SK-N-SH (cell line): ENCODE measurements at regions not wholly inside any gene's neighbourhood (a gene's known extent, or its start where the extent isn't known, plus 50 kb on each side); places are given as distances from the start of the nearest gene placed in this dataset.

Source experiments
- CTCF ChIA-PET: fragments of 300-600, 350-600 bp; formaldehyde crosslinking; extraction: SDS; loops from one replicate; lab custom pipeline; 2021; lab: Yijun Ruan, JAX
- POLR2A ChIA-PET: fragments of 350-600 bp; sonication (Branson Sonifier 250); formaldehyde crosslinking; extraction: SDS; loops from one replicate; lab custom pipeline; 2020; ENCODE audit warnings: antibody characterized with exemption, inconsistent platforms; lab: Yijun Ruan, JAX
- DNase-seq: peaks from one replicate; pipeline ENCODE4 v3.0.0; 2012
- H2AFZ ChIP-seq: fragments of 200-600 bp; sonication (generic); 2 replicates; pipeline ENCODE4 v1.8.1; 2016; ENCODE audit warnings: antibody characterized with exemption, mild to moderate bottlenecking, low read depth
- H3F3A ChIP-seq: fragments of 200-600 bp; sonication (generic); replicated peaks from 2 replicates; pipeline ENCODE3; 2016; ENCODE audit warnings: antibody characterized with exemption, mild to moderate bottlenecking; ENCODE audit not compliant: insufficient read depth
- H3K27ac ChIP-seq, 2 experiments: fragments of 200-500 bp in 1 of 2; fragments of 200-600 bp in 1 of 2; sonication (Bioruptor generic) in 1 of 2; sonication (generic), shearing (Covaris generic) in 1 of 2; 2 replicates each; pipeline versions ENCODE4 v1.5.1 to v1.6.1; 2014 to 2016; ENCODE audit warnings: low read depth in 2 of 2, inconsistent platforms in 1 of 2, low read length in 1 of 2, mild to moderate bottlenecking in 1 of 2, mixed read lengths in 1 of 2
- H3K27me3 ChIP-seq: fragments of 200-600 bp; sonication (generic), shearing (Covaris generic); 2 replicates; pipeline ENCODE4 v1.6.1; 2016; ENCODE audit warnings: mixed run types; ENCODE audit not compliant: insufficient read depth
- H3K36me3 ChIP-seq, 2 experiments: fragments of 200-500 bp in 1 of 2; fragments of 200-600 bp in 1 of 2; sonication (Bioruptor generic) in 1 of 2; sonication (generic) in 1 of 2; replicated peaks in 1 of 2; 2 replicates each; pipeline versions ENCODE3 to v1.5.1; 2014 to 2016; ENCODE audit warnings: low read length in 1 of 2, mild to moderate bottlenecking in 1 of 2; ENCODE audit not compliant: insufficient read depth in 2 of 2, control insufficient read depth in 1 of 2
- H3K4me1 ChIP-seq, 2 experiments: fragments of 200-500 bp in 1 of 2; fragments of 200-600 bp in 1 of 2; sonication (Bioruptor generic) in 1 of 2; sonication (generic), shearing (Covaris generic) in 1 of 2; 2 replicates each; pipeline versions ENCODE4 v1.5.1 to v1.6.1; 2014 to 2016; ENCODE audit warnings: low read depth in 1 of 2, low read length in 1 of 2, mixed run types in 1 of 2; ENCODE audit not compliant: insufficient read depth in 2 of 2, control insufficient read depth in 1 of 2
- H3K4me2 ChIP-seq: fragments of 200-600 bp; sonication (generic), shearing (Covaris generic); 2 replicates; pipeline ENCODE4 v1.6.1; 2017; ENCODE audit warnings: mixed run types
- H3K4me3 ChIP-seq, 2 experiments: fragments of 200-500 bp in 1 of 2; fragments of 200-600 bp in 1 of 2; sonication (Bioruptor generic) in 1 of 2; sonication (generic), shearing (Covaris generic) in 1 of 2; 2 replicates each; pipeline versions ENCODE4 v1.5.1 to v1.8.1; 2014 to 2016; ENCODE audit warnings: low read depth in 2 of 2, inconsistent platforms in 1 of 2, low read length in 1 of 2, mild to moderate bottlenecking in 1 of 2, mixed read lengths in 1 of 2, moderate library complexity in 1 of 2
- H3K79me2 ChIP-seq: fragments of 200-600 bp; sonication (generic); 2 replicates; pipeline ENCODE4 v1.8.1; 2017; ENCODE audit warnings: mild to moderate bottlenecking; ENCODE audit not compliant: insufficient read depth
- H3K9ac ChIP-seq: fragments of 200-600 bp; sonication (generic); 2 replicates; pipeline ENCODE4 v1.6.1; 2017; ENCODE audit warnings: mixed run types
- H3K9me2 ChIP-seq: fragments of 200-600 bp; sonication (generic); 2 replicates; pipeline ENCODE4 v1.6.1; 2017; ENCODE audit warnings: mixed run types
- H3K9me3 ChIP-seq: fragments of 200-600 bp; sonication (generic); 2 replicates; pipeline ENCODE4 v1.6.1; 2017; ENCODE audit warnings: mixed run types, mild to moderate bottlenecking, moderate library complexity
- H4K20me1 ChIP-seq: fragments of 200-600 bp; sonication (generic); 2 replicates; pipeline ENCODE4 v1.6.1; 2017; ENCODE audit warnings: mild to moderate bottlenecking, mixed run types; ENCODE audit not compliant: insufficient read depth
- ELF1 ChIP-seq: IDR thresholded peaks from 2 replicates; pipeline ENCODE4 v1.4.0; 2012
- EP300 ChIP-seq, 2 experiments: IDR thresholded peaks; 2 replicates each; pipeline versions ENCODE4 v1.4.0 to v1.6.1; 2012; ENCODE audit warnings: borderline replicate concordance in 1 of 2, low read depth in 1 of 2, low read length in 1 of 2
- FOSL2 ChIP-seq: IDR thresholded peaks from 2 replicates; pipeline ENCODE4 v1.4.0; 2012; ENCODE audit warnings: low read depth, mild to moderate bottlenecking, moderate library complexity, borderline replicate concordance
- FOXJ3 ChIP-seq: sonication (generic); formaldehyde crosslinking; IDR thresholded peaks from 2 replicates; pipeline ENCODE4 v1.5.1; 2020; ENCODE audit warnings: mild to moderate bottlenecking, missing genetic modification reagents
- GATA2 ChIP-seq: sonication (generic); formaldehyde crosslinking; IDR thresholded peaks from 2 replicates; pipeline ENCODE4 v1.5.0; 2020; ENCODE audit warnings: mild to moderate bottlenecking, missing genetic modification reagents
- JUND ChIP-seq: IDR thresholded peaks from 2 replicates; pipeline ENCODE4 v1.4.0; 2012
- MXI1 ChIP-seq: IDR thresholded peaks from 2 replicates; pipeline ENCODE4 v1.6.1; 2012; ENCODE audit warnings: mild to moderate bottlenecking, low read depth, low read length, improper control_type of control experiment
- NFIC ChIP-seq: IDR thresholded peaks from 2 replicates; pipeline ENCODE4 v1.4.0; 2012; ENCODE audit warnings: borderline replicate concordance
- NRF1 ChIP-seq: IDR thresholded peaks from 2 replicates; pipeline ENCODE4 v1.6.1; 2012; ENCODE audit warnings: low read depth, mild to moderate bottlenecking, low read length
- PBX3 ChIP-seq: IDR thresholded peaks from 2 replicates; pipeline ENCODE4; 2012
- RAD21 ChIP-seq: IDR thresholded peaks from 2 replicates; pipeline ENCODE4 v1.6.1; 2012; ENCODE audit warnings: mild to moderate bottlenecking, low read length
- RCOR1 ChIP-seq: fragments of 150-350 bp; IDR thresholded peaks from 2 replicates; pipeline ENCODE4 v1.6.1; 2017; ENCODE audit warnings: antibody characterized with exemption, low read length
- REST ChIP-seq: IDR thresholded peaks from 2 replicates; pipeline ENCODE4 v1.6.1; 2012; ENCODE audit warnings: mild to moderate bottlenecking, low read depth, low read length, moderate library complexity
- RFX5 ChIP-seq: IDR thresholded peaks from 2 replicates; pipeline ENCODE4 v1.6.1; 2012; ENCODE audit warnings: mild to moderate bottlenecking, improper control_type of control experiment, low read length
- RXRA ChIP-seq: IDR thresholded peaks from 2 replicates; pipeline ENCODE4 v1.4.0; 2012; ENCODE audit warnings: low read depth, mild to moderate bottlenecking, borderline replicate concordance
- SIN3A ChIP-seq: IDR thresholded peaks from 2 replicates; pipeline ENCODE4 v1.6.1; 2012; ENCODE audit warnings: low read depth, mild to moderate bottlenecking, low read length, moderate library complexity, borderline replicate concordance
- SMC3 ChIP-seq: IDR thresholded peaks from 2 replicates; pipeline ENCODE4 v1.6.1; 2012; ENCODE audit warnings: low read depth, low read length, improper control_type of control experiment
- TAF1 ChIP-seq: IDR thresholded peaks from 2 replicates; pipeline ENCODE4 v1.6.1; 2012; ENCODE audit warnings: low read depth, mild to moderate bottlenecking, low read length, moderate library complexity, borderline replicate concordance
- TCF12 ChIP-seq: IDR thresholded peaks from 2 replicates; pipeline ENCODE4 v1.4.0; 2012
- TEAD4 ChIP-seq: IDR thresholded peaks from 2 replicates; pipeline ENCODE4 v1.4.0; 2012; ENCODE audit warnings: mild to moderate bottlenecking, borderline replicate concordance; ENCODE audit not compliant: insufficient read depth
- WGBS: methylation state at CpG from one replicate; pipeline ENCODE4 v1.1.6; 2017; ENCODE audit warnings: low lambda C conversion rate; 5-methylcytosine and 5-hydroxymethylcytosine counted together
- TF ChIP-seq, protein P1 (sequence below): fragments of 200-600 bp; sonication (generic); IDR thresholded peaks from 2 replicates; pipeline ENCODE4 v1.6.1; 2017; ENCODE audit warnings: antibody characterized with exemption, mild to moderate bottlenecking, moderate library complexity
- TF ChIP-seq, protein P2 (sequence below): fragments of 150-350 bp; IDR thresholded peaks from 2 replicates; pipeline ENCODE4 v1.6.1; 2016; ENCODE audit warnings: mild to moderate bottlenecking, low read depth, low read length

DNA sequence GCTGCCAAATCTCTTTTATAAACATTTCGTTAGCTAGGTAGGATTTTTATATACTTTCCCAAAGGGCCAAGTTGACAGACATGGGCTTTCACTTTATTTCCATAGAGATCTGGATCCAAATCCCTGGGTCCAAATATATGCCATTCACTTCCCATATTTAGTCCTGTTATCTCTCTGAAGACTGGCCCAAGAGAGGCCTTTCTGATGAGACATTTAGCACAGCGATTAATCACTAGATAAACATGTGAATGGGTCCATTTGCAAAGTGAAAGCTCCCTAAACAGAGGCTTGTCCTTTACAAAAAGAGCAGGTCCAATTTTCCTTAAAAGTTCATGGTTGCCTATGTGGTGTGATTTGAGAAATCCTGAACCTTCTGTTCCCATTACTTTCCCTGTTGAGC lies 132.6 kb downstream of the TRMT11 start:
- Histone ChIP-seq H3F3A (no peaks in the 10 kb centered on the region), H3K9me3 (no peaks in the 10 kb centered on the region), H3K27ac (peak overlapping the region in 1 of 2 experiments; percentile 51; a peak in 1 of 4 replicates), H3K9me2 (no peaks in the 10 kb centered on the region), H3K79me2 (no peaks in the 10 kb centered on the region), H3K36me3 (no peaks in the 10 kb centered on the region)
- CTCF ChIA-PET, result no interaction called here
- WGBS, result 77% methylated on average over 2 of the region's 2 CpGs
- POLR2A ChIA-PET, result no interaction called here
- TF ChIP-seq FOSL2 (no peak), PBX3 (no peak), REST (no peak), RCOR1 (no peak), SIN3A (no peak), SMC3 (no peak), TEAD4 (no peak), NRF1 (no peak), RFX5 (no peak), RXRA (no peak), GATA2 (CRISPR knock-in tag) (no peak), JUND (no peak), EP300 (IDR thresholded peaks at IDR 0.05; ENCODE audit: borderline replicate concordance in 1 of 2, low read depth in 1 of 2, low read length in 1 of 2) (no peak)
- TF ChIP-seq, all 33 proteins: peak for 0
- Histone ChIP-seq H3K9ac (no peak overlapping the region), H3K27me3 (no peaks in the 10 kb centered on the region), H3K4me3 (no peak overlapping the region), H3K4me1 (peaks cover 0 to 2% of the 10 kb centered on the region in 2 experiments; a peak in 2 of 4 replicates), H3K4me2 (0 out of 2 replicates have a peak overlapping the region, but pooled peaks have one; percentile 3), H4K20me1 (no peaks in the 10 kb centered on the region), H2AFZ (no peak overlapping the region)
- no peak for DNase-seq

- Histone ChIP-seq H3K79me2 (no peaks in the 10 kb centered on the region), H4K20me1 (no peaks in the 10 kb centered on the region), H3F3A (no peaks in the 10 kb centered on the region), H2AFZ (no peak overlapping the region), H3K4me2 (no peak overlapping the region), H3K4me1 (peaks cover 0 to 2% of the 10 kb centered on the region in 2 experiments; a peak in 2 of 4 replicates), H3K27ac (no peak overlapping the region), H3K9me2 (no peaks in the 10 kb centered on the region; the same call in 1 of the 2 replicates), H3K9ac (no peak overlapping the region), H3K36me3 (no peaks in the 10 kb centered on the region), H3K9me3 (no peaks in the 10 kb centered on the region), H3K4me3 (no peak overlapping the region), H3K27me3 (no peaks in the 10 kb centered on the region)
- CTCF ChIA-PET, result interaction anchor here (1.0 kb wide), 1 partner anchor 300 kb away, joined by 3 read pairs; no protein-coding TSS in a partner anchor
- POLR2A ChIA-PET, result no interaction called here
- 84% methylated on average over 4 of the region's 4 CpGs for WGBS
- no peak for DNase-seq
- TF ChIP-seq FOXJ3, result no peak
- no peak for TF ChIP-seq JUND
- no peak for TF ChIP-seq TCF12
- no peak for TF ChIP-seq NFIC
- TF ChIP-seq TAF1, result no peak
- no peak for TF ChIP-seq NRF1
- TF ChIP-seq RCOR1, result no peak
- TF ChIP-seq, protein P1, sequence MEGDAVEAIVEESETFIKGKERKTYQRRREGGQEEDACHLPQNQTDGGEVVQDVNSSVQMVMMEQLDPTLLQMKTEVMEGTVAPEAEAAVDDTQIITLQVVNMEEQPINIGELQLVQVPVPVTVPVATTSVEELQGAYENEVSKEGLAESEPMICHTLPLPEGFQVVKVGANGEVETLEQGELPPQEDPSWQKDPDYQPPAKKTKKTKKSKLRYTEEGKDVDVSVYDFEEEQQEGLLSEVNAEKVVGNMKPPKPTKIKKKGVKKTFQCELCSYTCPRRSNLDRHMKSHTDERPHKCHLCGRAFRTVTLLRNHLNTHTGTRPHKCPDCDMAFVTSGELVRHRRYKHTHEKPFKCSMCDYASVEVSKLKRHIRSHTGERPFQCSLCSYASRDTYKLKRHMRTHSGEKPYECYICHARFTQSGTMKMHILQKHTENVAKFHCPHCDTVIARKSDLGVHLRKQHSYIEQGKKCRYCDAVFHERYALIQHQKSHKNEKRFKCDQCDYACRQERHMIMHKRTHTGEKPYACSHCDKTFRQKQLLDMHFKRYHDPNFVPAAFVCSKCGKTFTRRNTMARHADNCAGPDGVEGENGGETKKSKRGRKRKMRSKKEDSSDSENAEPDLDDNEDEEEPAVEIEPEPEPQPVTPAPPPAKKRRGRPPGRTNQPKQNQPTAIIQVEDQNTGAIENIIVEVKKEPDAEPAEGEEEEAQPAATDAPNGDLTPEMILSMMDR, result no peak
- no peak for TF ChIP-seq RAD21
- TF ChIP-seq, protein P2, sequence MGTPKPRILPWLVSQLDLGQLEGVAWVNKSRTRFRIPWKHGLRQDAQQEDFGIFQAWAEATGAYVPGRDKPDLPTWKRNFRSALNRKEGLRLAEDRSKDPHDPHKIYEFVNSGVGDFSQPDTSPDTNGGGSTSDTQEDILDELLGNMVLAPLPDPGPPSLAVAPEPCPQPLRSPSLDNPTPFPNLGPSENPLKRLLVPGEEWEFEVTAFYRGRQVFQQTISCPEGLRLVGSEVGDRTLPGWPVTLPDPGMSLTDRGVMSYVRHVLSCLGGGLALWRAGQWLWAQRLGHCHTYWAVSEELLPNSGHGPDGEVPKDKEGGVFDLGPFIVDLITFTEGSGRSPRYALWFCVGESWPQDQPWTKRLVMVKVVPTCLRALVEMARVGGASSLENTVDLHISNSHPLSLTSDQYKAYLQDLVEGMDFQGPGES, result no peak
- no peak for TF ChIP-seq MXI1
- TF ChIP-seq SMC3, result no peak
- TF ChIP-seq ELF1, result no peak
Observed at GRCh38 chr6:126123226-126123625, 136.9 kb downstream of the TRMT11 start.
